ENCODE measurements at regions not wholly inside any gene's neighbourhood (a gene's known extent, or its start where the extent isn't known, plus 50 kb on each side); places are given as distances from the start of the nearest gene placed in this dataset.

GRCh38 chr5:164614707-164615106 lies 1109.3 kb downstream of the MAT2B start:
- no peak for TF ChIP-seq CTCF (optimal IDR thresholded peaks at IDR 0.05 in 1 of 3, IDR thresholded peaks at IDR 0.05 in 1 of 3, conservative IDR thresholded peaks at IDR 0.05 in 1 of 3; ENCODE audit: extremely low read depth in 1 of 3, insufficient read depth in 2 of 3, low read length in 3 of 3)
- no peak for TF ChIP-seq EZH2 (IDR thresholded peaks at IDR 0.05; ENCODE audit: low read length)

Data from keratinocyte (primary cell).